GM23338 (cell line): ENCODE measurements at regions not wholly inside any gene's neighbourhood (a gene's known extent, or its start where the extent isn't known, plus 50 kb on each side); places are given as distances from the start of the nearest gene placed in this dataset.

Source experiments
- ATAC-seq: fragments of 200-7000 bp; cut with Tn5 transposase; 3 replicates; pipeline ENCODE4 v1.9.1; 2020
- DNase-seq: peaks from one replicate; pipeline ENCODE4 v3.0.0-alpha.2; 2015; ENCODE audit warnings: low spot score
- H2AFZ ChIP-seq: fragments of 200-600 bp; sonication (generic); 2 replicates; pipeline ENCODE4 v1.8.0; 2016; ENCODE audit warnings: antibody characterized with exemption, mild to moderate bottlenecking, moderate library complexity
- H3F3A ChIP-seq: fragments of 200-600 bp; sonication (generic); replicated peaks from 2 replicates; pipeline ENCODE4 v1.8.0; 2017; ENCODE audit warnings: antibody characterized with exemption, mixed run types, low read depth
- H3K27ac ChIP-seq: fragments of 200-600 bp; sonication (generic); 2 replicates; pipeline ENCODE4 v1.6.1; 2016; ENCODE audit warnings: low read depth
- H3K27me3 ChIP-seq: fragments of 200-600 bp; sonication (generic); 2 replicates; pipeline ENCODE4 v1.8.0; 2016; ENCODE audit warnings: mild to moderate bottlenecking, mixed run types, moderate library complexity; ENCODE audit not compliant: insufficient read depth
- H3K36me3 ChIP-seq: fragments of 200-600 bp; sonication (generic); 2 replicates; pipeline ENCODE4 v1.8.0; 2016; ENCODE audit warnings: mild to moderate bottlenecking; ENCODE audit not compliant: insufficient read depth
- H3K4me1 ChIP-seq: fragments of 200-600 bp; sonication (generic); 2 replicates; pipeline ENCODE4 v1.8.0; 2016; ENCODE audit warnings: mild to moderate bottlenecking, moderate library complexity; ENCODE audit not compliant: insufficient read depth
- H3K4me2 ChIP-seq: fragments of 200-600 bp; sonication (generic); 2 replicates; pipeline ENCODE4 v1.7.1; 2017; ENCODE audit warnings: mixed run types
- H3K4me3 ChIP-seq: fragments of 200-600 bp; sonication (generic); 2 replicates; pipeline ENCODE4 v1.6.1; 2016; ENCODE audit warnings: mixed run types
- H3K79me2 ChIP-seq: fragments of 200-600 bp; sonication (generic); replicated peaks from 2 replicates; pipeline ENCODE4 v1.8.0; 2017; ENCODE audit warnings: mild to moderate bottlenecking; ENCODE audit not compliant: insufficient read depth
- H3K9me2 ChIP-seq: fragments of 200-600 bp; sonication (generic); 2 replicates; pipeline ENCODE4 v1.8.0; 2017; ENCODE audit not compliant: insufficient read depth
- H4K20me1 ChIP-seq: fragments of 200-600 bp; sonication (generic); replicated peaks from 2 replicates; pipeline ENCODE4 v1.8.0; 2017; ENCODE audit warnings: mild to moderate bottlenecking; ENCODE audit not compliant: insufficient read depth
- H3K27ac Mint-ChIP-seq: 2 replicates; pipeline ENCODE4 v1.8.0; 2020; ENCODE audit warnings: inconsistent platforms, mild to moderate bottlenecking, moderate library complexity, mixed read lengths
- H3K27me3 Mint-ChIP-seq: 3 replicates; pipeline ENCODE4 v1.8.0; 2022; ENCODE audit warnings: low read depth, mild to moderate bottlenecking, moderate library complexity, mixed read lengths, inconsistent platforms; ENCODE audit not compliant: insufficient read depth, poor library complexity
- H3K36me3 Mint-ChIP-seq: 3 replicates; pipeline ENCODE4 v1.8.0; 2021; ENCODE audit warnings: low read depth, mild to moderate bottlenecking, inconsistent platforms, moderate library complexity, mixed read lengths
- H3K4me1 Mint-ChIP-seq: 3 replicates; pipeline ENCODE4 v1.8.0; 2020; ENCODE audit warnings: mild to moderate bottlenecking, inconsistent platforms, mixed read lengths
- H3K4me3 Mint-ChIP-seq: 3 replicates; pipeline ENCODE4 v1.8.0; 2021; ENCODE audit warnings: moderate library complexity, mild to moderate bottlenecking, inconsistent platforms, mixed read lengths
- H3K9me3 Mint-ChIP-seq: 3 replicates; pipeline ENCODE4 v1.8.0; 2020; ENCODE audit warnings: moderate library complexity, mild to moderate bottlenecking, inconsistent platforms, mixed read lengths
- EZH2 ChIP-seq: fragments of 200-600 bp; sonication (generic); IDR thresholded peaks from one replicate; pipeline ENCODE4 v1.8.0; 2017; ENCODE audit warnings: antibody characterized with exemption, mild to moderate bottlenecking, low read depth; ENCODE audit not compliant: unreplicated experiment
- EZH2phosphoT487 ChIP-seq: fragments of 200-600 bp; sonication (generic); IDR thresholded peaks from one replicate; pipeline ENCODE4 v1.8.1; 2018; ENCODE audit warnings: antibody characterized with exemption; ENCODE audit not compliant: unreplicated experiment
- JUNB ChIP-seq: IDR thresholded peaks from one replicate; pipeline ENCODE4 v1.6.1; 2016; ENCODE audit warnings: antibody characterized with exemption; ENCODE audit not compliant: unreplicated experiment
- POLR2AphosphoS5 ChIP-seq: IDR thresholded peaks from 2 replicates; pipeline ENCODE4 v1.6.1; 2016; ENCODE audit warnings: antibody characterized with exemption, low read depth
- STAT1 ChIP-seq: IDR thresholded peaks from one replicate; pipeline ENCODE4 v1.6.1; 2016; ENCODE audit warnings: antibody characterized with exemption; ENCODE audit not compliant: unreplicated experiment
- ZNF114 ChIP-seq: fragments of 250-450 bp; sonication (Bioruptor Pico); IDR thresholded peaks from 2 replicates; pipeline ENCODE4 v1.5.0; 2020; ENCODE audit warnings: mild to moderate bottlenecking, moderate library complexity
- TF ChIP-seq, protein P1 (sequence below), 2 experiments: fragments of 200-600 bp in 1 of 2; sonication (generic) in 1 of 2; conservative IDR thresholded peaks; 2 replicates each; pipeline versions ENCODE4 v1.5.1 to v1.6.1; 2016 to 2017; ENCODE audit warnings: antibody characterized with exemption in 2 of 2, low read depth in 2 of 2, mild to moderate bottlenecking in 2 of 2, moderate library complexity in 1 of 2
- TF ChIP-seq, protein P2 (sequence below): IDR thresholded peaks from one replicate; pipeline ENCODE4 v1.6.1; 2018; ENCODE audit warnings: antibody characterized with exemption; ENCODE audit not compliant: unreplicated experiment

DNA sequence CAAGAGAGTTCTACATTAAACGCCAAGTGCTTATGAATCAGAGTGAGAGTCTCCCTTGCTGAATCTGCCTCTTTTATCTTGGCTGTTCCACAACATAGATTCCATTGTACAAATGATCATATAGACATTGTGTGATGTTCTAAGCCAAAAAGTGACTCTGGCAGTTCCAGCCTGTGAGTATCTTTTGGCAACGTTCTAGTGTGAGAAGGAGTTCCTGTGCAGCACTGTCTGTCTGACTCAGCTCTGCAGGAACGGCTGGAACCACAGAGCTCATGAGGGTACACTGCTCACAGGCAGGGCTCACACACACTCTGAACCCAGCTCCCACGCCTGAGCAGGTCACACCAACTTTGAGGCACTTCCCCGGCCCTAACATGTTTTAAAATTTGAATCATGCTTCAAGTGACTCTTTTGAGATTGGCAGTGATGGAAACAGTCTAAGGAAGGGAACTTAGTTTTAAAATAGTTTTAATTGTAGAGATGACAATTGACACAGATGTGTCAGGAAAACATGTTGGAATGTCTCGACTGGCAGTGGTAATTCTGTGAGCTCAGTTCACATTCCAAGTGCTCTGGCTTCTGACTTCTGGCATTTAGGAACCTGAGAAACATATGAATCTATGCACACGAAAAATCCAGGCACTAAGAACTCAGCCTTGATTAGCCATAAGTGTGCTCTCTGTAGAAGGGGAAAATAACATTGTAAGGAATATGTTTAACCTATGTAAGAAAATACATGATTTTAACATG lies 272.0 kb downstream of the UQCRFS1 start (continued):
- TF ChIP-seq JUNB (no peak), STAT1 (no peak), EZH2phosphoT487 (no peak)
- TF ChIP-seq, protein P1, sequence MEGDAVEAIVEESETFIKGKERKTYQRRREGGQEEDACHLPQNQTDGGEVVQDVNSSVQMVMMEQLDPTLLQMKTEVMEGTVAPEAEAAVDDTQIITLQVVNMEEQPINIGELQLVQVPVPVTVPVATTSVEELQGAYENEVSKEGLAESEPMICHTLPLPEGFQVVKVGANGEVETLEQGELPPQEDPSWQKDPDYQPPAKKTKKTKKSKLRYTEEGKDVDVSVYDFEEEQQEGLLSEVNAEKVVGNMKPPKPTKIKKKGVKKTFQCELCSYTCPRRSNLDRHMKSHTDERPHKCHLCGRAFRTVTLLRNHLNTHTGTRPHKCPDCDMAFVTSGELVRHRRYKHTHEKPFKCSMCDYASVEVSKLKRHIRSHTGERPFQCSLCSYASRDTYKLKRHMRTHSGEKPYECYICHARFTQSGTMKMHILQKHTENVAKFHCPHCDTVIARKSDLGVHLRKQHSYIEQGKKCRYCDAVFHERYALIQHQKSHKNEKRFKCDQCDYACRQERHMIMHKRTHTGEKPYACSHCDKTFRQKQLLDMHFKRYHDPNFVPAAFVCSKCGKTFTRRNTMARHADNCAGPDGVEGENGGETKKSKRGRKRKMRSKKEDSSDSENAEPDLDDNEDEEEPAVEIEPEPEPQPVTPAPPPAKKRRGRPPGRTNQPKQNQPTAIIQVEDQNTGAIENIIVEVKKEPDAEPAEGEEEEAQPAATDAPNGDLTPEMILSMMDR (conservative IDR thresholded peaks at IDR 0.05; ENCODE audit: low read depth in 2 of 2): no peak

DNA sequence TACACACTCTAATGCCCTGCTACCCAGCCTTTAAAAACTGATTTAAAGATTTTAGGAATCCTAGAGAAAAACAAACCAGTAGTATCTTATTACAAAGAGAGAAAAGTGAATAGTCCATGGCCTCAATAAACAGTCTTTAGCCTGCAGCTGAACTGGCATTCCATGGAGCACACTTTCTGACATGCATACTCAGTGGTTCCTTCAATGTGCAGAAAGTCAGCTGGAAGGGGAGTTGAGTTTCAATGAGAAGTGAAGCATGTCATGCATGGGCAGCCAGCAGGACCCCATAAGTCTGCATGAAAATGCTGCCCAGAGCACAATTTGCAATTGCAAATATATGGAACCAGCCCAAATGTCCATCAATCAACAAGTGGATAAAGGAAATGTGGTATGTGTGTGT lies 273.7 kb downstream of the UQCRFS1 start:
- TF ChIP-seq, protein P2, sequence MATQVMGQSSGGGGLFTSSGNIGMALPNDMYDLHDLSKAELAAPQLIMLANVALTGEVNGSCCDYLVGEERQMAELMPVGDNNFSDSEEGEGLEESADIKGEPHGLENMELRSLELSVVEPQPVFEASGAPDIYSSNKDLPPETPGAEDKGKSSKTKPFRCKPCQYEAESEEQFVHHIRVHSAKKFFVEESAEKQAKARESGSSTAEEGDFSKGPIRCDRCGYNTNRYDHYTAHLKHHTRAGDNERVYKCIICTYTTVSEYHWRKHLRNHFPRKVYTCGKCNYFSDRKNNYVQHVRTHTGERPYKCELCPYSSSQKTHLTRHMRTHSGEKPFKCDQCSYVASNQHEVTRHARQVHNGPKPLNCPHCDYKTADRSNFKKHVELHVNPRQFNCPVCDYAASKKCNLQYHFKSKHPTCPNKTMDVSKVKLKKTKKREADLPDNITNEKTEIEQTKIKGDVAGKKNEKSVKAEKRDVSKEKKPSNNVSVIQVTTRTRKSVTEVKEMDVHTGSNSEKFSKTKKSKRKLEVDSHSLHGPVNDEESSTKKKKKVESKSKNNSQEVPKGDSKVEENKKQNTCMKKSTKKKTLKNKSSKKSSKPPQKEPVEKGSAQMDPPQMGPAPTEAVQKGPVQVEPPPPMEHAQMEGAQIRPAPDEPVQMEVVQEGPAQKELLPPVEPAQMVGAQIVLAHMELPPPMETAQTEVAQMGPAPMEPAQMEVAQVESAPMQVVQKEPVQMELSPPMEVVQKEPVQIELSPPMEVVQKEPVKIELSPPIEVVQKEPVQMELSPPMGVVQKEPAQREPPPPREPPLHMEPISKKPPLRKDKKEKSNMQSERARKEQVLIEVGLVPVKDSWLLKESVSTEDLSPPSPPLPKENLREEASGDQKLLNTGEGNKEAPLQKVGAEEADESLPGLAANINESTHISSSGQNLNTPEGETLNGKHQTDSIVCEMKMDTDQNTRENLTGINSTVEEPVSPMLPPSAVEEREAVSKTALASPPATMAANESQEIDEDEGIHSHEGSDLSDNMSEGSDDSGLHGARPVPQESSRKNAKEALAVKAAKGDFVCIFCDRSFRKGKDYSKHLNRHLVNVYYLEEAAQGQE: no peak
- TF ChIP-seq EZH2phosphoT487 (no peak), EZH2 (no peak), POLR2AphosphoS5 (no peak), ZNF114 (CRISPR knock-in tag) (no peak), JUNB (no peak)
- TF ChIP-seq, protein P1 (conservative IDR thresholded peaks at IDR 0.05; ENCODE audit: low read depth in 2 of 2): no peak
- no peaks in the 10 kb centered on the region for H3K4me1 Mint-ChIP-seq
- no peak overlapping the region for H3K4me3 Mint-ChIP-seq
- H3F3A ChIP-seq: no peaks in the 10 kb centered on the region
- no peaks in the 10 kb centered on the region; the same call in 2 of the 3 replicates for H3K9me3 Mint-ChIP-seq
- no peak overlapping the region for H3K27ac Mint-ChIP-seq
- H3K4me3 ChIP-seq: no peak overlapping the region
- no peak overlapping the region for H3K27ac ChIP-seq
- H2AFZ ChIP-seq: no peak overlapping the region
- no peaks in the 10 kb centered on the region for H4K20me1 ChIP-seq
- DNase-seq: no peak
- peaks cover 6% of the 10 kb centered on the region; the same call in 1 of the 2 replicates for H3K9me2 ChIP-seq
- H3K36me3 ChIP-seq: no peaks in the 10 kb centered on the region
- H3K4me1 ChIP-seq: no peaks in the 10 kb centered on the region
- peaks cover 3% of the 10 kb centered on the region for H3K27me3 Mint-ChIP-seq
- H3K36me3 Mint-ChIP-seq: no peaks in the 10 kb centered on the region
- H3K4me2 ChIP-seq: no peak overlapping the region
- H3K27me3 ChIP-seq: no peaks in the 10 kb centered on the region
- ATAC-seq: no peak
- H3K79me2 ChIP-seq: no peaks in the 10 kb centered on the region
